Thyroid gland (tissue), 4 donors: ENCODE measurements at regions not wholly inside any gene's neighbourhood (a gene's known extent, or its start where the extent isn't known, plus 50 kb on each side); places are given as distances from the start of the nearest gene placed in this dataset.

Experiments used
- POLR2A ChIP-seq, 2 donors: fragments of 450-650 bp; IDR thresholded peaks; one replicate each; pipeline ENCODE4 v1.6.1; 2017; ENCODE audit warnings: antibody characterized with exemption in 2 of 2, mild to moderate bottlenecking in 2 of 2, moderate library complexity in 1 of 2
- TF ChIP-seq, protein P1 (sequence below), 6 experiments: fragments of 200-600 bp in 3 of 6; fragments of 450-650 bp in 3 of 6; sonication (generic) in 3 of 6; IDR thresholded peaks; one replicate each; pipeline ENCODE4 v1.5.1; 2016 to 2019; ENCODE audit warnings: antibody characterized with exemption in 6 of 6, mild to moderate bottlenecking in 2 of 6, inconsistent platforms in 1 of 6, moderate library complexity in 1 of 6

DNA sequence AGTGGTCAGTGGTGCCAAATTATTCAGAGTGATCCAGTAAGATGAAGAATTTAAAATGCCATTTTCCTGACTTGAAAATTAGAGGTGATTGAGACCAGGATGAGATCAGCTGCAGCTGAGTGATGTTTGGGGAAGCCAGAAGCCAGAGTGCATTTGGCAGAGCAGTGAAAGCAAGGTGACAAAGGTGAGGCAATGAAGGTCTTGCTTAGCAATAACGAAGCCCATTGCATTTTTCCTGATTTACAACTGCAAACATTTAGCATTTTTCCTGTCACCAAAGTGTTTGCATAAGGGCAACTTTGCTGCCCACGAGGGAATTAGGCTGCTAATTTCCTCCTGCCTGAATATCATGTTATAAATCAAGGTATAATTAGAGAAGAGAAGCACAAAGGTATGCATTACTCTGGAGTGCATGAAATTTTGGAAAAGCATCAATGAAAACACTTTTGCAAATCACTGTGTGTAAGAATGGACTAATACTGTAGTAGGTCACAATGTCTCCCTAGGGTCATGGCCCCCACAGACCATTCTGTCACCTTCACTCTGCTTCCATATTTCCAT, 188.2 kb upstream of the LYPLAL1 start:
- TF ChIP-seq, protein P1, sequence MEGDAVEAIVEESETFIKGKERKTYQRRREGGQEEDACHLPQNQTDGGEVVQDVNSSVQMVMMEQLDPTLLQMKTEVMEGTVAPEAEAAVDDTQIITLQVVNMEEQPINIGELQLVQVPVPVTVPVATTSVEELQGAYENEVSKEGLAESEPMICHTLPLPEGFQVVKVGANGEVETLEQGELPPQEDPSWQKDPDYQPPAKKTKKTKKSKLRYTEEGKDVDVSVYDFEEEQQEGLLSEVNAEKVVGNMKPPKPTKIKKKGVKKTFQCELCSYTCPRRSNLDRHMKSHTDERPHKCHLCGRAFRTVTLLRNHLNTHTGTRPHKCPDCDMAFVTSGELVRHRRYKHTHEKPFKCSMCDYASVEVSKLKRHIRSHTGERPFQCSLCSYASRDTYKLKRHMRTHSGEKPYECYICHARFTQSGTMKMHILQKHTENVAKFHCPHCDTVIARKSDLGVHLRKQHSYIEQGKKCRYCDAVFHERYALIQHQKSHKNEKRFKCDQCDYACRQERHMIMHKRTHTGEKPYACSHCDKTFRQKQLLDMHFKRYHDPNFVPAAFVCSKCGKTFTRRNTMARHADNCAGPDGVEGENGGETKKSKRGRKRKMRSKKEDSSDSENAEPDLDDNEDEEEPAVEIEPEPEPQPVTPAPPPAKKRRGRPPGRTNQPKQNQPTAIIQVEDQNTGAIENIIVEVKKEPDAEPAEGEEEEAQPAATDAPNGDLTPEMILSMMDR (IDR thresholded peaks at IDR 0.05): no peak
- no peak for TF ChIP-seq POLR2A (IDR thresholded peaks at IDR 0.05)
